GM13976 (cell line): ENCODE measurements at regions not wholly inside any gene's neighbourhood (a gene's known extent, or its start where the extent isn't known, plus 50 kb on each side); places are given as distances from the start of the nearest gene placed in this dataset.

ENCODE experiments used
- DNase-seq: peaks from one replicate; pipeline ENCODE4 v3.0.0; 2012; ENCODE audit warnings: low spot score
- in situ Hi-C: fragments of 300-500 bp; cut with MboI; formaldehyde crosslinking; loops from one replicate; pipeline ENCODE4 v1.12.0; 2022; ENCODE audit warnings: low sequenced_read_pairs, mixed read lengths, inconsistent platforms; ENCODE audit not compliant: unreplicated experiment
- TF ChIP-seq, protein P1 (sequence below): IDR thresholded peaks from 2 replicates; pipeline ENCODE4 v1.5.1; 2012; ENCODE audit warnings: borderline replicate concordance, mild to moderate bottlenecking; ENCODE audit not compliant: insufficient read depth; ENCODE audit errors: extremely low read depth, missing control alignments, control extremely low read depth

DNA sequence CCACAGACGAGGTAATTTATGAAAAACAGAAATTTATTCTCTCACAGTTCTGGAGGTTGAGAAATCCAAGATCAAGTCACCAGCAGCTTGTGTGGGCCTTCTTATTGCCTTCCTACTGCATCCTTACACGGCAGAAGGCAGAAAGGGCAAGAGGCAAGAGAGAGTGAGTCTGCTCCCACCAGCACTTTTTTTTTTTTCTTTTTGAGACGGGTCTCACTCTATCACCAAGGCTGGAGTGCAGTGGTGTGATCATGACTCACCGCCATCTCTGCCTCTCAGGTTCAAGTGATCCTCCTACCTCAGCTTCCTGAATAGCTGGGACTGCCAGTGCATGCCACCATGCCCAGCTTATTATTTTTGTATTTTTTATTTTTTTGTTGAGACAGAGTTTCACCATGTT, 78.5 kb upstream of the HK2 start:
- TF ChIP-seq, protein P1, sequence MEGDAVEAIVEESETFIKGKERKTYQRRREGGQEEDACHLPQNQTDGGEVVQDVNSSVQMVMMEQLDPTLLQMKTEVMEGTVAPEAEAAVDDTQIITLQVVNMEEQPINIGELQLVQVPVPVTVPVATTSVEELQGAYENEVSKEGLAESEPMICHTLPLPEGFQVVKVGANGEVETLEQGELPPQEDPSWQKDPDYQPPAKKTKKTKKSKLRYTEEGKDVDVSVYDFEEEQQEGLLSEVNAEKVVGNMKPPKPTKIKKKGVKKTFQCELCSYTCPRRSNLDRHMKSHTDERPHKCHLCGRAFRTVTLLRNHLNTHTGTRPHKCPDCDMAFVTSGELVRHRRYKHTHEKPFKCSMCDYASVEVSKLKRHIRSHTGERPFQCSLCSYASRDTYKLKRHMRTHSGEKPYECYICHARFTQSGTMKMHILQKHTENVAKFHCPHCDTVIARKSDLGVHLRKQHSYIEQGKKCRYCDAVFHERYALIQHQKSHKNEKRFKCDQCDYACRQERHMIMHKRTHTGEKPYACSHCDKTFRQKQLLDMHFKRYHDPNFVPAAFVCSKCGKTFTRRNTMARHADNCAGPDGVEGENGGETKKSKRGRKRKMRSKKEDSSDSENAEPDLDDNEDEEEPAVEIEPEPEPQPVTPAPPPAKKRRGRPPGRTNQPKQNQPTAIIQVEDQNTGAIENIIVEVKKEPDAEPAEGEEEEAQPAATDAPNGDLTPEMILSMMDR, result no peak
- no peak for DNase-seq
- in situ Hi-C loops, result no loop called here

DNA sequence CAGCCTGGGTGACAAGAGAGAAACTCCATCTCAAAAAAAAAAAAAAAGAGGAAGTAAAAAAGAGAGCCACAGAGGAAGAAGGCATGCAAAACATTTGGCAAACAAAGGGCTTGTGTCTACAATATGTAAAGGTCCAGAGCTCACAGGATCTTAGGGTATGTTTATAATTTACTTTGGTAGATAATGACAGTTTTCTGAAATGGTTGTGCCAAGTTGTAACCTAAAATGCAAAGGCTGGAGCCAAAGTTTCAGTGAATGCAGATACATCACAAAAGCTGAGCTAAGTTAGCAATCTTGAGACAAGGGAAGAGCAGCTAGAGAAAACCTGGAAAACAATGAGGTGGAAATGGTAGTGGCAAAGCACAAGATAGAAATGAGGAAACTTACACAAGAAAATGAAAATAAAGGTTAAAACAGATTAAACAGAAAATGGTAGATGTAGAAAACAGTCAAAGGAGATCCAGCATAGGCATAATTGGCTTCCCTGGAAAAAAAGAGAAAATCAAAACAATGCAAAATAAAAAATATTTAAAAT, 77.5 kb upstream of the HK2 start:
- TF ChIP-seq, protein P1, result no peak
- no peak for DNase-seq
- in situ Hi-C loops, result no loop called here

DNA sequence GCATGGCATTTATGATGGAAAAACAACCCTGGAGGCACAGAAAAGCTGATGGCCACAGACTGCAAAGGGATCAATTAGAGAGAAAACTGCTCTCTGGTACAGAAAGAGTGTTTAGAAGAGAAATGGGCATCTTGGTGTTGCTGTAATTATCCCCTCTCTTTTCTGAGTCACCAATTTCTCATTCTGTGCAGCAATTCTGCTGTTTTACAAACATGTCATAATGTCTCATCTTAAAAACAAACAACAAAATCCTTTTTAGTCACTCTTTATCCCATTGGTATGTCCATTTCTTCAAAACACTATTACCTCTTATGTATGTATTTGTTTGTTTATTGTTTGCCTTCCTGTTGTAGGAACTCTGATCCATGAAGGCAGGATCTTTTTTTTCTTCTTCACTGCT, 73.9 kb upstream of the HK2 start:
- TF ChIP-seq, protein P1, result no peak
- DNase-seq, result no peak
- in situ Hi-C loops, result no loop called here

DNA sequence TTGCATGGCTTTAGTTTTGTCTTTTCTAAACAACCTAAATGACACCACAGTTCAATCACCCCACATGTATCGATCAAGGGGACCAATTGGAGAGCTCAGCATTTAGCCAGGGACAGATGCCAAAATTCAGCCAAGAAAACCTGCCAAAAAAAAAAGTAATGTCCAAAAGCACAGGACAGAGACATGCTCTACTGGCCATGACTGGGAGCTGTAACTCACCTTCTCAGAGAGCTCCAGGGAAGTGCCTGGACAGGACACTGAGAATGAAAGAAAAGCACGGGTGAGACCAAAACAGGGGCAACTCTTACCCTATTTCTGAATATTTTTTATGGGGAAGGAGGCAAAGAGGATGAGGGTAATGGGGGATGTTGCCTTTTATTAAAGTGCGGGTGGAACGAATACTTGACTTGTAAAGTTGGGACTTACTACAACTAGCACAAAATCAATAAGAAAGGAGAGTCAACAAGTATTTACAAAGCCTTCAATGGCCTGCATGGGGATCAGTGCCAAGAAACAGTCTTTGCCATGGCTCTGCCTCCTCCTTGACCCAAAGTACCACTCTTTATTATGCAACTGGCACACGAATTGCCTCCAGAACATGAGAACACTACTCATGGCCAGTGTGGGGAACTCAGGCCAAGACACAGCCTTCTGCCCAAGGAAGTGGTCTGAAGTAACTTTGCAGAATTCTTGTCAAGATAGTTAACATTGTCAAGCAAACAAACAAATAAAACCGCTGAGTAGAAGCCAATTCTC, 72.9 kb upstream of the HK2 start:
- in situ Hi-C loops, result no loop called here
- TF ChIP-seq, protein P1, result no peak
- DNase-seq, result no peak

DNA sequence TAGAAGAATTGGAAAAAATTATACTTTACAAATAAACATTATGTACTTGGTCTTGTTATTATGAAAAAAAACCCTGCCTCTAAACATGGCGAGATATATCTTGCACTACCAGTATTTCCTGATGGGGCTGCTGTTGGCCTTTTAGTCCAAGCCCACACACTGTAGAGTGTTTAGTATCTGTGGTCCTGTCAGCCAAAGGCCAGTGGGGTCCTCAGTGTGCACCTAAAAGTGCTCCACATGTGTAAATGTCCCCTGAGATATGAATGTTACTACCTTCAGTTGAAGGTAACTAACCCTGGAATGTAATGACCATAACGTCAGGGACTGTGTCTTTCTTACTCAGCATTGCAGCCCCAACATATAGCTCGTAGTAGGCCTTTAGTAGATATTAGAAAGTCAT, 71.1 kb upstream of the HK2 start:
- in situ Hi-C loops, result no loop called here
- DNase-seq, result no peak
- TF ChIP-seq, protein P1, result no peak

DNA sequence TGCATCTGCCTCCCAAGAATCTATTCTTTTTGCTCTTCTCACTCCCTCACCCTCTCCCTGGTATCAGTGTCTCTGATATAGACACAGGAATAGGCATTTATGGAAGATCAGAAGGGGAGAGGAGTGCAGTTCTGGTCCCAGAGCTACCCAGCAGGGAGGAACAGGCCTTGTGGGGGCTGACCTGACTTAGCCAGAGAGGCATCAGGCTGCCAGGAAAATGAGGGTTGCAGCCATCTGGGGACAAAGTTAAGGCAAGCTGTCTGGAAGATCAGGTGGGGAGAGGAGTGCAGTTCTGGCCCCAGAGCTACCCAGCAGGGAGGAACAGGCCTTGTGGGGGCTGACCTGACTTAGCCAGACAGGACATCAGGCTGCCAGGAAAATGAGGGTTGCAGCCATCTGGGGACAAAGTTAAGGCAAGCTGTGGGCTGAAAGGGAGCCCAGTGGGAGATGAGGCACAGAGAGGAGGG, 69.9 kb upstream of the HK2 start:
- TF ChIP-seq, protein P1, result no peak
- in situ Hi-C loops, result no loop called here
- no peak for DNase-seq
